Right lobe of liver (tissue), 6 donors: ENCODE measurements at regions not wholly inside any gene's neighbourhood (a gene's known extent, or its start where the extent isn't known, plus 50 kb on each side); places are given as distances from the start of the nearest gene placed in this dataset.
A peak's percentile ranks its signal among the peaks of the same experiment; 100 is the strongest.
"Not testable (repeated sequence)": the region's sequence is repeated elsewhere in the genome, so short reads cannot be mapped to it uniquely, and the experiment has no call there.

Experiments used
- ATAC-seq, 4 donors: fragments of 200-7000 bp; cut with Tn5 transposase; one replicate each; pipeline ENCODE4 v1.9.1; 2020; ENCODE audit warnings: mild to moderate bottlenecking in 4 of 4, moderate library complexity in 4 of 4
- DNase-seq, 3 donors: peaks; one replicate each; pipeline ENCODE4 v3.0.0-alpha.2; 2020
- H3K27ac ChIP-seq, 3 donors: fragments of 200-600 bp; one replicate each; pipeline ENCODE4 v1.8.0; 2022
- H3K27me3 ChIP-seq, 2 donors: fragments of 200-600 bp; one replicate each; pipeline ENCODE4 v1.8.0; 2022
- H3K36me3 ChIP-seq, 4 donors: fragments of 200-600 bp; sonication (generic) in 1 of 4; one replicate each; pipeline versions ENCODE4 v1.5.1 to v1.8.0; 2017 to 2022; ENCODE audit warnings: control low read depth in 1 of 4
- H3K4me1 ChIP-seq, 4 donors: fragments of 200-600 bp; sonication (generic) in 1 of 4; one replicate each; pipeline versions ENCODE4 v1.5.1 to v1.8.0; 2017 to 2022; ENCODE audit warnings: control low read depth in 1 of 4
- H3K4me3 ChIP-seq, 3 donors: fragments of 200-600 bp; one replicate each; pipeline ENCODE4 v1.8.0; 2022
- H3K9me3 ChIP-seq, 4 donors: fragments of 200-600 bp; sonication (generic) in 1 of 4; one replicate each; pipeline versions ENCODE4 v1.5.1 to v1.8.0; 2017 to 2022; ENCODE audit warnings: control low read depth in 1 of 4
- POLR2A ChIP-seq: fragments of 450-650 bp; IDR thresholded peaks from one replicate; pipeline ENCODE4 v1.6.1; 2017; ENCODE audit warnings: antibody characterized with exemption, mild to moderate bottlenecking
- WGBS: methylation state at CpG from one replicate; pipeline ENCODE4 v1.1.6; 2018; ENCODE audit warnings: low coverage, low lambda C conversion rate; ENCODE audit not compliant: insufficient coverage; ENCODE audit errors: missing lambda C conversion rate; 5-methylcytosine and 5-hydroxymethylcytosine counted together
- intact Hi-C, 2 donors: fragments of 100-400 bp; cut with DNase I; formaldehyde crosslinking; loops; one replicate each; pipeline versions ENCODE4 v1.11.2 to v1.14.1; 2022
- TF ChIP-seq, protein P1 (sequence below), 4 donors: fragments of 200-600 bp in 3 of 4; fragments of 450-650 bp in 1 of 4; IDR thresholded peaks; one replicate each; pipeline versions ENCODE4 v1.5.1 to v1.8.0; 2016 to 2022; ENCODE audit warnings: antibody characterized with exemption in 4 of 4, mild to moderate bottlenecking in 2 of 4
- donor health status: DM: no; HTN: yes; CAD: no.
- donor health status: DM: no; HTN: no; CAD: no.
- donor health status: DM: no; HTN: no; CAD: no.
- donor health status: DM: no; HTN: yes; CAD: no.
- donor health status: DM: no; HTN: yes; CAD: no.

DNA sequence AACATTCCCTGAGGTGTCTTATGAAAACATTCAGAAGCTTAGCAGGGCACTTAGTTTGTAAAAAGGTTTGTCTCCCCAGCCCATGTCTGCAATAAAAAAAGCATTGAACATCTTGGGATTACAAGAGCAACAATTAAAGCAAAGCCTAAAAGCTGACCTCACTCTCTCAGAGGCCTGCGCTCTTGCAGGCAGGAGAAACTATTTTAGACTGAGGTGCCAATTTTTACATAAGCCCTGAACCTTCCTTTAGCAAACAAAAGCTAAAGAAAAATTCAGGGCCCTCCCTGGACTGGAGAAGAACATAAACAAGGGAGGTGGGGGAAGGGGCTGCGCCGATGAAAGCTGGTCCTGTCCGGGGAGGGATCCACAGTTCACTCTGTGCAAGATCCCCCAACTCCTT, 312.7 kb upstream of the RNF32 start:
- 57% methylated on average over 4 of the region's 4 CpGs for WGBS
- H3K27ac ChIP-seq, result no peak overlapping the region
- ATAC-seq, result peak in 1 of 4 donors; percentile 41

DNA sequence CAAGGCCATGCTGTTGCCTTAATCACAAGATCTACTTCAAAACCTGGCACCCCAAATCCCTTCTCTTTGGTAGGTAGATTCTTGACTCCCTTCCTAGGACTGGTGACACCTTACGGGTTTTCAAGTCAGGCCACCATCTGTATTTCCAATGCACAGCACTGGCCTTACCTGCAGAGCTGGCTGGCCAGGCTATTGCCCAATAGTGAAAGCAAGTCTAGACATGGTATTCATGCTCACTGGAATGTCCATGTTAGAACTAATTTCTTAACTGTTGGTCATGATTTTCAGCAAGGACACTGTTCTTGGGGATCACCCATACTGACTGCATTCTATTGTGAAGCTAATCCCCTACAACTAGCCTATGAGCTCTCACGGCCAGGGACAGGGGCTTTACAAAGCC, 313.1 kb upstream of the RNF32 start:
- 76% methylated on average over 2 of the region's 2 CpGs for WGBS
- no peak for TF ChIP-seq POLR2A
- TF ChIP-seq, protein P1, sequence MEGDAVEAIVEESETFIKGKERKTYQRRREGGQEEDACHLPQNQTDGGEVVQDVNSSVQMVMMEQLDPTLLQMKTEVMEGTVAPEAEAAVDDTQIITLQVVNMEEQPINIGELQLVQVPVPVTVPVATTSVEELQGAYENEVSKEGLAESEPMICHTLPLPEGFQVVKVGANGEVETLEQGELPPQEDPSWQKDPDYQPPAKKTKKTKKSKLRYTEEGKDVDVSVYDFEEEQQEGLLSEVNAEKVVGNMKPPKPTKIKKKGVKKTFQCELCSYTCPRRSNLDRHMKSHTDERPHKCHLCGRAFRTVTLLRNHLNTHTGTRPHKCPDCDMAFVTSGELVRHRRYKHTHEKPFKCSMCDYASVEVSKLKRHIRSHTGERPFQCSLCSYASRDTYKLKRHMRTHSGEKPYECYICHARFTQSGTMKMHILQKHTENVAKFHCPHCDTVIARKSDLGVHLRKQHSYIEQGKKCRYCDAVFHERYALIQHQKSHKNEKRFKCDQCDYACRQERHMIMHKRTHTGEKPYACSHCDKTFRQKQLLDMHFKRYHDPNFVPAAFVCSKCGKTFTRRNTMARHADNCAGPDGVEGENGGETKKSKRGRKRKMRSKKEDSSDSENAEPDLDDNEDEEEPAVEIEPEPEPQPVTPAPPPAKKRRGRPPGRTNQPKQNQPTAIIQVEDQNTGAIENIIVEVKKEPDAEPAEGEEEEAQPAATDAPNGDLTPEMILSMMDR (IDR thresholded peaks at IDR 0.05), result no peak
- no peaks in the 10 kb centered on the region for H3K27me3 ChIP-seq
- H3K36me3 ChIP-seq, result no peaks in the 10 kb centered on the region
- H3K27ac ChIP-seq, result no peak overlapping the region
- no peak for ATAC-seq
- intact Hi-C loops, result no loop called here
- H3K4me3 ChIP-seq, result no peak overlapping the region
- H3K4me1 ChIP-seq, result no peaks in the 10 kb centered on the region
- no peaks in the 10 kb centered on the region for H3K9me3 ChIP-seq
- DNase-seq, result no peak

More for the DNA sequence above, 312.7 kb upstream of the RNF32 start:
- H3K36me3 ChIP-seq, result no peaks in the 10 kb centered on the region
- H3K27me3 ChIP-seq, result no peaks in the 10 kb centered on the region
- DNase-seq, result no peak
- H3K4me3 ChIP-seq, result no peak overlapping the region
- intact Hi-C loops, result no loop called here
- no peaks in the 10 kb centered on the region for H3K9me3 ChIP-seq
- no peak for TF ChIP-seq POLR2A
- TF ChIP-seq, protein P1 (IDR thresholded peaks at IDR 0.05), result no peak
- no peaks in the 10 kb centered on the region for H3K4me1 ChIP-seq

DNA sequence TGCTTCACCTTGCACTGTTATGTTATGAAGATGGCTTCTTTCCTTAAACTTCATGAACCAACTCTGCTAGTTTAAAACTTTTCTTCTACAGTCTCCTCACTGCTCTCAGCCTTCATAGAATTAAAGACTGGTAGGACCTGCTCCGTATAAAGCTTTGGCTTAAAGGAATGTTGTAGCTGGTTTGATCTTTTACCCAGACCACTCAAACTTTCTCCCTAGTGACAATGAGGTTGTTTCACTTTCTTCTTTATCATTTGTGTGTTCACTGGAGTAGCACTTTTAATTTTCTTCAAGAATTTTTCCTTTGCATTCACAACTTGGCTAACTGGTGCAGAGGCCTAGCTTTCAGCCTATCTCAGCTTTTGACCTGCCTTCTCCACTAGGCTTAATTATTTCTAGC, 316.4 kb upstream of the RNF32 start:
- ATAC-seq (no peak), DNase-seq (no peak)
- intact Hi-C loops, result no loop called here
- Histone ChIP-seq H3K9me3 (no peaks in the 10 kb centered on the region), H3K4me1 (no peaks in the 10 kb centered on the region), H3K4me3 (no peak overlapping the region), H3K27me3 (no peaks in the 10 kb centered on the region), H3K27ac (no peak overlapping the region), H3K36me3 (no peaks in the 10 kb centered on the region)
- TF ChIP-seq, protein P1 (IDR thresholded peaks at IDR 0.05), result no peak
- no peak for TF ChIP-seq POLR2A
- 77% methylated on average over 1 of the region's 1 CpG for WGBS

DNA sequence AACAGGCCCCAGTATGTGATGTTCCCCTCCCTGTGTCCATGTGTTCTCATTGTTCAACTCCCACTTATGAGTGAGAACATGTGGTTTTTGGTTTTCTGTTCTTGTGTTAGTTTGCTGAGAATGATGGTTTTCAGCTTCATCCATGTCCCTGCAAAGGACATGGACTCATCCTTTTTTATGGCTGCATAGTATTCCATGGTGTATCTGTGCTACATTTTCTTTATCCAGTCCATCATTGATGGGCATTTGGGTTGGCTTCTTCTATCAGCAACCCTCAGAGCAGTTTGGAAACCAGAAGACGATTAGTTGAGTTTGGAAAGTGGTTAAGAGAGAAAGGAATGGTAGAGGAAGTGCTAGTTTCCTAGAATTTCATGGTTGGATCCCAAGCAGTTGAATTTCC, 319.1 kb upstream of the RNF32 start:
- H3K4me3 ChIP-seq, H3K9me3 ChIP-seq, ATAC-seq, H3K27me3 ChIP-seq, H3K4me1 ChIP-seq, DNase-seq, H3K27ac ChIP-seq, intact Hi-C loops, H3K36me3 ChIP-seq: not testable (repeated sequence)
- 40% methylated on average over 1 of the region's 1 CpG for whole genome bisulfite sequencing

DNA sequence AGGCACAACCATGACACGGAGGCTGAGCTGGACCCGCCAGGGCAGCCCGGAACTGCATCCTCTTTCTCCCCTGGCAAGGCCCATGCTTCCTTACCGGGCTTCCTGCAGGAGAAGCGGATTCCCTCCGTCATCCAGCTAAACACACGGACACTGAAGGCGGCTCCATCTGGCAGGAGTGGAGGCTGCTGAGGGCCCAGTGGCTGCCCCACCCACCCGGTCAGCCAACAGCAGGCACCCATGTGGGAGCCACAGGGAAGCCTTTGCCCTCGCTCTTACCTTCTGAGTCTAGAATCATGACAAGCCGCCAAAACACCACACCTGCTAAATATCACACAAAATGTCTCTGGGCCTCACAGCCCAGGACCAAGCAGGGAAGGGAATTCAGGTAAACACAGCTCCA, 321.6 kb upstream of the RNF32 start:
- Histone ChIP-seq H3K36me3 (no peaks in the 10 kb centered on the region), H3K4me3 (no peak overlapping the region), H3K9me3 (no peaks in the 10 kb centered on the region), H3K27me3 (no peaks in the 10 kb centered on the region), H3K27ac (no peak overlapping the region), H3K4me1 (no peaks in the 10 kb centered on the region)
- WGBS, result 83% methylated on average over 1 of the region's 11 CpGs
- no peak for ATAC-seq
- no peak for TF ChIP-seq POLR2A
- TF ChIP-seq, protein P1 (IDR thresholded peaks at IDR 0.05), result no peak
- DNase-seq, result peak in 1 of 3 donors; percentile 33
- intact Hi-C loops, result no loop called here
